ENCODE measurements at regions not wholly inside any gene's neighbourhood (a gene's known extent, or its start where the extent isn't known, plus 50 kb on each side); places are given as distances from the start of the nearest gene placed in this dataset.
"Not testable (repeated sequence)": the region's sequence is repeated elsewhere in the genome, so short reads cannot be mapped to it uniquely, and the experiment has no call there.

DNA sequence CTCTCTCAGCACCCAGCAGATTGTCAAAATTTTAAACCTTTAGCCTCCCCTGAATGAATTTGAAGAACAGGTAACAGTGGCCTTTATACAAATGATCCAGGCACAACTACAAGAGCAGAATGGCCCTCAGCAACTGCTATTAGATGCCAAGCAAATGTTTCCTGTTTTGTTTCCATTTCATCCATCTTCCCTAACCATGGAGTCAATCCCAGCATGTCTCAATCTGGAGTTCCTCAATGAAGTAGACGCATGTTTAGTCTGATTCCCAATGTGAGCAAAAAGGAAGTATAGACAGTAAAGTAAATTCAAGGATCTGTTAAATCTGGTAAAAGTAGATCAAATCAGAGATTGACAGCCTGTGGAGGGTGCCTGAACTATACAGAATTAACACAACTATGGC, 1668.4 kb downstream of the SPATA31A7 start:
- TF ChIP-seq, protein P1, sequence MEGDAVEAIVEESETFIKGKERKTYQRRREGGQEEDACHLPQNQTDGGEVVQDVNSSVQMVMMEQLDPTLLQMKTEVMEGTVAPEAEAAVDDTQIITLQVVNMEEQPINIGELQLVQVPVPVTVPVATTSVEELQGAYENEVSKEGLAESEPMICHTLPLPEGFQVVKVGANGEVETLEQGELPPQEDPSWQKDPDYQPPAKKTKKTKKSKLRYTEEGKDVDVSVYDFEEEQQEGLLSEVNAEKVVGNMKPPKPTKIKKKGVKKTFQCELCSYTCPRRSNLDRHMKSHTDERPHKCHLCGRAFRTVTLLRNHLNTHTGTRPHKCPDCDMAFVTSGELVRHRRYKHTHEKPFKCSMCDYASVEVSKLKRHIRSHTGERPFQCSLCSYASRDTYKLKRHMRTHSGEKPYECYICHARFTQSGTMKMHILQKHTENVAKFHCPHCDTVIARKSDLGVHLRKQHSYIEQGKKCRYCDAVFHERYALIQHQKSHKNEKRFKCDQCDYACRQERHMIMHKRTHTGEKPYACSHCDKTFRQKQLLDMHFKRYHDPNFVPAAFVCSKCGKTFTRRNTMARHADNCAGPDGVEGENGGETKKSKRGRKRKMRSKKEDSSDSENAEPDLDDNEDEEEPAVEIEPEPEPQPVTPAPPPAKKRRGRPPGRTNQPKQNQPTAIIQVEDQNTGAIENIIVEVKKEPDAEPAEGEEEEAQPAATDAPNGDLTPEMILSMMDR (IDR thresholded peaks at IDR 0.05) = not testable (repeated sequence)
- TF ChIP-seq POLR2AphosphoS2 (conservative IDR thresholded peaks at IDR 0.05; ENCODE audit: low read length); FOSB (CRISPR knock-in tag; IDR thresholded peaks at IDR 0.05); EP300 (IDR thresholded peaks at IDR 0.05); CEBPB (IDR thresholded peaks at IDR 0.05); POLR2A (IDR thresholded peaks at IDR 0.05; ENCODE audit: low read length); JUN (IDR thresholded peaks at IDR 0.05); MAFK (IDR thresholded peaks at IDR 0.05; ENCODE audit: partially characterized antibody); RAD21 (conservative IDR thresholded peaks at IDR 0.05 in 1 of 2, IDR thresholded peaks at IDR 0.05 in 1 of 2); MAZ (IDR thresholded peaks at IDR 0.05; ENCODE audit: borderline replicate concordance, low read depth, low read length): not testable (repeated sequence)
- TF ChIP-seq, protein P2, sequence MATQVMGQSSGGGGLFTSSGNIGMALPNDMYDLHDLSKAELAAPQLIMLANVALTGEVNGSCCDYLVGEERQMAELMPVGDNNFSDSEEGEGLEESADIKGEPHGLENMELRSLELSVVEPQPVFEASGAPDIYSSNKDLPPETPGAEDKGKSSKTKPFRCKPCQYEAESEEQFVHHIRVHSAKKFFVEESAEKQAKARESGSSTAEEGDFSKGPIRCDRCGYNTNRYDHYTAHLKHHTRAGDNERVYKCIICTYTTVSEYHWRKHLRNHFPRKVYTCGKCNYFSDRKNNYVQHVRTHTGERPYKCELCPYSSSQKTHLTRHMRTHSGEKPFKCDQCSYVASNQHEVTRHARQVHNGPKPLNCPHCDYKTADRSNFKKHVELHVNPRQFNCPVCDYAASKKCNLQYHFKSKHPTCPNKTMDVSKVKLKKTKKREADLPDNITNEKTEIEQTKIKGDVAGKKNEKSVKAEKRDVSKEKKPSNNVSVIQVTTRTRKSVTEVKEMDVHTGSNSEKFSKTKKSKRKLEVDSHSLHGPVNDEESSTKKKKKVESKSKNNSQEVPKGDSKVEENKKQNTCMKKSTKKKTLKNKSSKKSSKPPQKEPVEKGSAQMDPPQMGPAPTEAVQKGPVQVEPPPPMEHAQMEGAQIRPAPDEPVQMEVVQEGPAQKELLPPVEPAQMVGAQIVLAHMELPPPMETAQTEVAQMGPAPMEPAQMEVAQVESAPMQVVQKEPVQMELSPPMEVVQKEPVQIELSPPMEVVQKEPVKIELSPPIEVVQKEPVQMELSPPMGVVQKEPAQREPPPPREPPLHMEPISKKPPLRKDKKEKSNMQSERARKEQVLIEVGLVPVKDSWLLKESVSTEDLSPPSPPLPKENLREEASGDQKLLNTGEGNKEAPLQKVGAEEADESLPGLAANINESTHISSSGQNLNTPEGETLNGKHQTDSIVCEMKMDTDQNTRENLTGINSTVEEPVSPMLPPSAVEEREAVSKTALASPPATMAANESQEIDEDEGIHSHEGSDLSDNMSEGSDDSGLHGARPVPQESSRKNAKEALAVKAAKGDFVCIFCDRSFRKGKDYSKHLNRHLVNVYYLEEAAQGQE (IDR thresholded peaks at IDR 0.05) = not testable (repeated sequence)
- TF ChIP-seq, protein P3, sequence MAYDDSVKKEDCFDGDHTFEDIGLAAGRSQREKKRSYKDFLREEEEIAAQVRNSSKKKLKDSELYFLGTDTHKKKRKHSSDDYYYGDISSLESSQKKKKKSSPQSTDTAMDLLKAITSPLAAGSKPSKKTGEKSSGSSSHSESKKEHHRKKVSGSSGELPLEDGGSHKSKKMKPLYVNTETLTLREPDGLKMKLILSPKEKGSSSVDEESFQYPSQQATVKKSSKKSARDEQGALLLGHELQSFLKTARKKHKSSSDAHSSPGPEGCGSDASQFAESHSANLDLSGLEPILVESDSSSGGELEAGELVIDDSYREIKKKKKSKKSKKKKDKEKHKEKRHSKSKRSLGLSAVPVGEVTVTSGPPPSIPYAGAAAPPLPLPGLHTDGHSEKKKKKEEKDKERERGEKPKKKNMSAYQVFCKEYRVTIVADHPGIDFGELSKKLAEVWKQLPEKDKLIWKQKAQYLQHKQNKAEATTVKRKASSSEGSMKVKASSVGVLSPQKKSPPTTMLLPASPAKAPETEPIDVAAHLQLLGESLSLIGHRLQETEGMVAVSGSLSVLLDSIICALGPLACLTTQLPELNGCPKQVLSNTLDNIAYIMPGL (CRISPR knock-in tag; IDR thresholded peaks at IDR 0.05; ENCODE audit: borderline replicate concordance) = not testable (repeated sequence)
